Fibroblast of skin of back (primary cell): ENCODE measurements at regions not wholly inside any gene's neighbourhood (a gene's known extent, or its start where the extent isn't known, plus 50 kb on each side); places are given as distances from the start of the nearest gene placed in this dataset.
A peak's percentile ranks its signal among the peaks of the same experiment; 100 is the strongest.
"Not testable (repeated sequence)": the region's sequence is repeated elsewhere in the genome, so short reads cannot be mapped to it uniquely, and the experiment has no call there.

ENCODE experiments used
- DNase-seq: peaks from one replicate; pipeline ENCODE4 v3.0.0-alpha.2; 2013

GRCh38 chr6:130610303-130610702 is 216.9 kb upstream of the SMLR1 start:
- peak; percentile 32 for DNase-seq

- no peak for DNase-seq
Observed at GRCh38 chr6:130611366-130611765, 215.8 kb upstream of the SMLR1 start.

- no peak for DNase-seq
Observed at GRCh38 chr6:130613176-130613575, 214.0 kb upstream of the SMLR1 start.

- DNase-seq = no peak
Observed at GRCh38 chr6:130615816-130616215, 211.4 kb upstream of the SMLR1 start.

- DNase-seq = no peak
Observed at GRCh38 chr6:130617658-130618057, 209.5 kb upstream of the SMLR1 start.

- DNase-seq = not testable (repeated sequence)
Observed at GRCh38 chr6:130618806-130619205, 208.4 kb upstream of the SMLR1 start.

GRCh38 chr6:130620338-130620781 is 206.8 kb upstream of the SMLR1 start:
- peak; percentile 33 for DNase-seq

- no peak for DNase-seq
Observed at GRCh38 chr6:130622142-130622541, 205.1 kb upstream of the SMLR1 start.

- DNase-seq = no peak
Observed at GRCh38 chr6:130624046-130624445, 203.2 kb upstream of the SMLR1 start.

- DNase-seq = peak; percentile 83
Observed at GRCh38 chr6:130625825-130626527, 201.2 kb upstream of the SMLR1 start.

- DNase-seq = no peak
Observed at GRCh38 chr6:130628862-130629261, 198.3 kb upstream of the SMLR1 start.

- DNase-seq = no peak
Observed at GRCh38 chr6:130629640-130630039, 197.6 kb upstream of the SMLR1 start.

GRCh38 chr6:130632277-130632676 is 194.9 kb upstream of the SMLR1 start:
- no peak for DNase-seq

GRCh38 chr6:130632897-130633296 is 194.3 kb upstream of the SMLR1 start:
- DNase-seq = no peak

GRCh38 chr6:130643361-130643760 is 183.8 kb upstream of the SMLR1 start:
- DNase-seq = no peak

- no peak for DNase-seq
Observed at GRCh38 chr6:130644175-130644574, 183.0 kb upstream of the SMLR1 start.

GRCh38 chr6:130644769-130645168 is 182.4 kb upstream of the SMLR1 start:
- not testable (repeated sequence) for DNase-seq

- peak; percentile 42 for DNase-seq
Observed at GRCh38 chr6:130647246-130647645, 180.0 kb upstream of the SMLR1 start.

- DNase-seq = peak; percentile 38
Observed at GRCh38 chr6:130655586-130655985, 171.6 kb upstream of the SMLR1 start.

GRCh38 chr6:130661077-130661476 is 166.1 kb upstream of the SMLR1 start:
- DNase-seq = no peak

- DNase-seq = no peak
Observed at GRCh38 chr6:130666786-130667185, 160.4 kb upstream of the SMLR1 start.

- DNase-seq = no peak
Observed at GRCh38 chr6:130670142-130670541, 157.1 kb upstream of the SMLR1 start.

GRCh38 chr6:130671119-130671518 is 156.1 kb upstream of the SMLR1 start:
- DNase-seq = peak; percentile 15

- no peak for DNase-seq
Observed at GRCh38 chr6:130671577-130671976, 155.6 kb upstream of the SMLR1 start.

- DNase-seq = no peak
Observed at GRCh38 chr6:130672153-130672552, 155.1 kb upstream of the SMLR1 start.
